T-helper 2 cell (primary cell): ENCODE measurements at regions not wholly inside any gene's neighbourhood (a gene's known extent, or its start where the extent isn't known, plus 50 kb on each side); places are given as distances from the start of the nearest gene placed in this dataset.

Experiments
- DNase-seq, 5 experiments: peaks; one replicate each; pipeline versions ENCODE4 v3.0.0 to v3.0.0-alpha.2; 2012 to 2022

DNA sequence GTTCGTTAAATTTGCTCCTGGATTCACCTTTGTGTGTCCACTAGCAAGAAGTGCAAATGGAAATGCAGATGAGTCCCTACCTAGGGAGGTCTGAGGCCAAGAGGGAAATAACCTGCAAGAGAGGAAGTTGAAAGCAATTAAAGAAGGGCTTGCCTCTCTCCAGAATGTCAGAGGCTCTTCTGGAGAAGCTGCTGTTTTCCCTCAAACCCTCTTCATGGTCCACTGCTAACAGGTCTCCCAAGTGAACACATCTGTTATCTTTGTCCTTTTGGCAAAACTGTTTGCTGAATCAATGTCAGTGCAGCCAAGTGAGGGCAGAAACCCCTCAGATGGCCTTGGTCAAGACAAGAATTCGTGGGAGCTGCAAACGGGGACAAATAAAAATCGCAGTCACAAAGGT lies 177.3 kb upstream of the PLXNA2 start:
- DNase-seq: no peak

DNA sequence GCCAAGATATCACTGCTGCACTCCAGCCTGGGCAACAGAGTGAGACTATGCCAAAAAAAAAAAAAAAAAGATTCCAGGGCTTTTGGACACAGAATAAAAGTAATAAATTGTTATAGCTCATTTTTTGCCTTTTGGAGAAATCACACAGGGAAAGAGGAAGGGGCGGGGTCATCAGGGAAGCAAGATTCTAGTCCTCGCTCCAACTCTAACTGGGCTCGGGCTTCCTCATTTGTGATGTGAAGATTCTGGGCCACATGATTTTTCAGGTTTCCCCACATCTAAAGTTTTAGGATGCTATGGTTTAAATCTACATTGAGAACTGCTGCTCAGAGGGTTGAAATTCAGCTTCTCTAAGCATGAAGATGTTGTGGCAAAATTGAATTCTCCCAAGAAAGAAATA lies 179.3 kb upstream of the PLXNA2 start:
- DNase-seq: no peak

DNA sequence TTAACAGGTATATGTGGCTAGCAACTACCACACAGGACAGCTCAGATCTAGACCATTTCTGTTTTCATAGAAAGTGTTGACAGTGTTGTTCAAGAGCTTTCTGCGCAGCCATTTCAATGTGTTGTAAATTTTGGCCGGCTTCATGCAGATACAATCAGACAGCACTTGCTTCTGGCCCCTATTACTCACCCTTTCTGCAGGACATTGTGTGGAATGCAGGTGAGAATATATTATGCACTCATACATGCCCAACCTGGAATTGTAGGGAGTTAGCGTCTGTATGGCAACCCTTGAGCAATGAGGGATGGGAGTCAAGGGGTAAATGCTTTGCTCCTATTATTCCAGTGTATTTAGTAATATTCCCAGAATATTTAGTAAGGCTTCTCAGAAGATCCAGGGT lies 180.9 kb upstream of the PLXNA2 start:
- DNase-seq: no peak

DNA sequence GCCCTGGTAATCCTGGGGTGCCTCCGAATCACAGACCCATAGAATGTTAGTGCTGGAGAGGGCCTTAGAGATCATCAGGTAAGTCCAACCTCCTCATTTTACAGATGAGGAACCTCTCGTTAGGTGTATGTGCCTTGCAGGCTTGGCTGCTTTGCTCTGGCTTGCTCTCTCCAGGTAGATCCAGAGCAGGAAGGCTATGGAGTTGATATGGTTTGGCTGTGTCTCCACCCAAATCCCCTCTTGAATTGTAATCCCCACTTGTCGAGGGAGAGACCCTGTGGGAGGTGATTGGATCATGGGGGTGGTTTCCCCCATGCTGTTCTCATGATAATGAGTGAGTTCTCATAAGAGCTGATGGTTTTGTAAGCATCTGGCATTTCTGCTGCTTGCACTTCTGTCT lies 186.0 kb upstream of the PLXNA2 start:
- no peak for DNase-seq

DNA sequence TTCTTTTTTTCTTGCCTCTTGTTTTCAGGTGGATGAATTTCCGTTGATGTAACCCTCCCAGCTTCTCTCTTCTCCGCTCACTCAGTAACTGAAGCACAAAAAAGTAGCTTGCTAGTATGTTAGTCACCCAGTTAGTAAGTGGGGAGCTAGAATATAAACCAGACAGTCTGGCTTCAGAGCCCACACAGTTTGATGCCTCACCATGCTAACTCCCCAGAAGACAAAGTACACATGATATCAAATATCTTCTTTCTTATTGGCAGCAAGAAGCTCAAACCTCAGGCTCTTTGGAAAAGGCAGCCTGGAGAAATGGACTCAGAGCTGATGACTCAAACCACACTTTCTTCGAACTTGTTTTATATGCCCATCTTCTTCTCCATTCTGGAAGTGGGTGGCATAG lies 187.5 kb upstream of the PLXNA2 start:
- no peak for DNase-seq

DNA sequence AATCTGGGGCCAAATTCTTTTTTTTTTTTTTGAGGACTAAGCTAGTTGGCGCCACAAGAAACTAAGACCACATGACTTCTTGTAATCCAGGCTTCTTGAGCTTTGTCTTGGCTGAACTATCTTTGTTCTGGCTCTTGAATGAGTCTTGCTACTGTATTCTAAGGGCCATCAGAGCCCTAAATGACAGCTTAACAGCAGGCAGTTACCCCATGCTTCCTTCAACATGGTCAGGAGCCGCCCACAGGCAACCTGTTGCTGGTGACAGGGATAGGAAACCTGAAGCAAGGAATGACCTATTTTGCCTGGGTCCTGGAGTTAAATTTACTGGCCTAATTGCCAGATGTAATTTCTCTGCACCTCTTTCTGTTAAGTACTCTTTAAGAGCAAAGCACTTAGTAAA lies 188.2 kb upstream of the PLXNA2 start:
- DNase-seq: no peak

DNA sequence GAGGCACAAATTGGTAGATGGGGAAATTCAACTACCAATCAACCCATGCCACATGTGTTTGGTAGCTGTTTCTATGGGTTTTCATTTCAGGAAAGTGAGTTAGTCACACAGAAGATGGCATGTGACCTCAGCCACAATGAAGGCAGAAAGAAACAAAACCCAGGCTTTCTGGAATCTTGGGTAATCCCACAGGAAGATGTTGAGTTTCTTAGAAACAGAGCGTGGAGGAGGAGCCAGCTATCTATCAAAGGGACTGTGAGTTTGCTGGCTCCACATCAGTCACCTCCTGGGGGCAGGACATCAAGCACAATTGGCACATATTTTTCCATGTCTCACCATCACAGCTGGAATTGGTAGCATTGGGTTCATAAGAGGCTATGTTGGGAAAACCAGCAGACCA lies 188.9 kb upstream of the PLXNA2 start:
- DNase-seq: no peak

DNA sequence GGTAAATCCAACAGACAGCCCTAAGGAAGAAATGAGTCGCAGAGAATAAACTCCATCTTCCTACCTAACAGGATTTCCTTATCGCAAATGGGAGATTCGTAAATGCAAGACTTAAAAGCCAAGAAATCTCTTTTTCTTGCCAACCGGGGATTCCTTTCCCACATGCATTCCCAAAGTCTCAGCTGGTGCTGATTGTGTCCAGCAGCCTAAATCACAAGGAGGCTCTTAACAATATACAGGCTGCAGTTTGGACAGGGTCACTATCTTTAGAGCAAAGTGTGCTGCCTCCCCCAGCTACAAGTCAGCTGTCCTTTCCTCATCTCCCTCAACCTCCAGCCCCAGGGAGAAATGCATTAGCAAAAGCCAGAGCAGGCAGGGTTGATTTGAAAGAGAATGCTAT lies 189.8 kb upstream of the PLXNA2 start:
- DNase-seq: no peak

DNA sequence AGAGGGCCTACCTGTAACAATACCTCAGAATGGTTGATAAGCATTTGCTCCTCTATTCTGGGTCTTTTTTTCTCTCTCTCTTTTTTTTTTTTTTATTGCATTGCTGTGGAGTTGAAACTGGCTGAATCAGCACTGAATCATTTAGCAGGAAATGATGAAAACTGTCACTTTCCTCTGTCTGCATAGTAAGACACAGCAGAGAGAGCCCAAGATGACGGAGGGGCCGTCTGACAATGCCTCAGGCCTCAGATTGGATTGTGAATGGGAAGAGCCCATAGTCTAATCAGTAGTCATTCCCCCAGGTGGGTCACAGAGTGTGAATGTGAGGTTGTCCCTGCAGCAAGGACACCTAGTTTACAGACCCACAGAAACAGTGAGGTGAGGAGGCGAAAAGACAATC lies 193.2 kb upstream of the PLXNA2 start:
- no peak for DNase-seq

DNA sequence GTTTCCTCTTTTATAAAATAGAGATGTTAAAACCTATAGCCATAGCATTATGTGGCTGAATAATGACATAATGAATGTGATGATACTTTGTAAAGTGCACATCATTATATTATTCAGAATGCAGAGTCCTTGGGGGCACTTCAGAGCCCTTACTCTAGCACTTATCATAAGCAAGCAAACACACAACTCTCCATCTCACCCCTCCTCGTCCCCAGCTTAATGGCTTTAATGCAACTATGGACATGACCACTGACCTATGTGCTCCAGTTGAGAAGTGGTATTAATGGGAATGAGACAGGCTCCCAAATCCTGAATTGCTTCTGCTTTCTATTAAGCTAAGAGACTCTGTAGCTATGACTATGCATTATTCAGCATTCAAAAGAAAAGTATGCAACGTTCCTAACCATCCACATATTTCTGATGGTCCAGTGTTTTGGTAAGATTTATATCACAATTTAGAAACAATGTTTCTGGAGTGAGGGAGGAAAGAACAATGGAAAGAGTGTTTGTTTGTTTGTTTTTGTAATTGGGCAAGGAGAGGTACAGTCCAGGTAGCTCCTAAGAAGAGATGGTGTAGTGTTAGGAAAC lies 194.0 kb upstream of the PLXNA2 start:
- no peak for DNase-seq

DNA sequence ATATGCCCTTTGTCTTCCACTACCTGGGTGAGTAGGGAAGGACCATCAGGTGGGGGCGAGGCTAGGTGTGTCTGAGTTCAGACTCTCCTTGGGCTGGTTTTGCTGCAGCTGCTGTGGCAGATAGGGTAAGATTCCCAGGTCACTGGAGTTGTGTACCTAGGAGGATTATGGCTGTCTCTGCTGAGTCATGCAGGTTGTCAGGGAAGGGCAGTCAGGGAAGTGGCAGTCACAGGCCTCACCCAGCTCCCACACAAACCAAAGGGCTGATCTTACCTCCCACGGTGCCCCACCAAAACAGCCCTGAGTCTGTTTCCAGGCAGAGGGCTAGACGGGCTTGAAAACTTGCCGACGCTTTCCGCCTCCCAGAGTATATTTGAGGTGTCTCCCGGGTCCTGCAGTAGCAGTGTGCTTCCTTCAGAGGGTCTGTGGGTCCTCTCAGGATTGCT lies 201.6 kb upstream of the PLXNA2 start:
- DNase-seq: no peak

DNA sequence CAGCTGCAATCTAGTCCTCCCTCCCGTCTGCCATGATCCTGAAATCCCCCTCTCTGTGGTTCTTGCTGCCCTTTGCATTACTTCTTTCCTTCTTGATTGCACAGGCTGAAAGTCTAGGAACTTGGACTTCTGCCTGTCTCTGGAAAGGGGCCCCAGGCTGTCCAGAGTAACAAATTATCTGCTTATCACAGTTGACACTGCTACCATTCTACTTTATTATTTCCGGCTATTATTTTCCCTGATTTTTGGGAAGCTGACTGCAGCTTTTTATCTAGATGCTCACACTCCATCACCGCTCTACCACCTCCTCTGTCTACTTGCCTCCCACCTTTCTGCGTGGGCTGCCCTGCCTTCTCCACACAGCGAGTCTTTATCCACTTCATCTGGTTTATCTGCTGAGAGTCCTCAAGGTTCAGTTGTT lies 202.1 kb upstream of the PLXNA2 start:
- DNase-seq: no peak

DNA sequence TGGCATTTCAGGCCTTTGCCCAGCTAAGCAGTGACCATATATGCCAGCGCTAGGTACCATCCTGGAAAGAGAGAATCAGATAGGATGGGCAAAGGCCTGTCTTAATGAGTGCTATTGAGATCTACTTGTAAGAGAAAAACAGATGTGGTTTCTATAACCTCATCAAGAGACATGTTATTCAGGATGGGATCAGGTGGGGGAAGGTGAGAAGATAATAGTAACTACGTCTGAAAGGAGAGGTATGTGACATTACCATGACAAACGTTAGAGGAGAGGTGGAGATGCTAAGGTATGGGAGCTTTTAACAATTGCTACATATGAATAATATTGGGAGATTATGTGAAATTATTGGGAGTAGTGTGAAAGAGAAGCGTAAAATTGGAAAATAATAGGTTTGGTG lies 204.2 kb upstream of the PLXNA2 start:
- DNase-seq: no peak

DNA sequence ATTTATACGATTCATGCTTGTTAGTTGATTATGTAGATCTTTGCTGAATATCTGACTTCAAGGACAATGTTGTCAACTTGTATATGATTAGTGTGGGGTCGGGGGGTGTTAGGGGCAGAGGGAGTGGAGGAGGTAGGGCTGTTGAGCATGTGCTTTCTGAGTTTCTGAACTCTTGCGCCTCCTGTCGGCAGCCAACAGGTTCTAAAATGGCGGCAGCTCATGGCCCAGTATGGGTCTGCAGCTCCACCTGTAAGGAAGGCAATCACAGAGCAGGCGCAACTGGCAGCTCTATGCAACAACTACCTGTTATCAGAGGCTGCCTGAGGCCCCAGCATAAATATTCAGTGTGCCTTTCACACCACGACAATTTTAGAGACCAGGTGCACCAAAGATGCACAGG lies 205.8 kb upstream of the PLXNA2 start:
- no peak for DNase-seq

DNA sequence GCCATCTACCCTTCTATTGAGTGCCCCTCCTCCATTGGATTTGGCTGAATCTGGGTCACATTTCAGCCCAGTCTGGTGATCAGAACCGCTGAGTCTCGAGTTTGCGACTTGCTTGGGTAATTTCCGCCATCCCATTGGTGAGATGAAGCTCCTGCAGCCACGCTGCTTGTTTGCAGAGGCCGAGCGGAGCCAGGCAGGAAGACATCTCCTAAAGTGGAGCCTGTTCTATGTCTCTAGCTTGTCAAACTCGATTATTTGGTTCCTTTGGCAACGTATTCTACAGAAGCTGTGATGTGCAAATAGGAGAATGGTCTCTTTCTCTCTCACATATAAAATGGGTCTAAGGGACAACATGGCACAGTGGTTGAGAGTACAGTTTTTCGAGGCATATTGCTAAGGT lies 206.8 kb upstream of the PLXNA2 start:
- DNase-seq: no peak

DNA sequence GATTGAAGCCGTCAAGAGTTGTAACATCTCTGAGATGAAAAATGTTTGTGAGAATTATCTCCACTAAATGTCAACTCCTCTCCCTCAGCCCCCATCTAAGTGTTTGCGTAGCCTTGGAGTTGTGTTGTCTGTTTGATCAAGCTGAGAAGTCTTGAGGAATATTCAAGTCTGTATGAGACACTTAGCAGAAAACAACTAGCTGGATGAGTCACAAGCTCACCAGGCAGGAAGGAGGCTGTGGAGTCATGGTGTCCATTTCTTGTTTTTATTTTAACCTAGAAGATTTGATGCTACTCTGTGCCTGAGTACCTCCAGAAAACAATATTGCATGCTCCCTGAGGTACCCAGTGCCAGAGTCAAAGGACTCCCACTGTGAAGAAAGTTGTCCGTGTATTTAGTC lies 211.6 kb upstream of the PLXNA2 start:
- no peak for DNase-seq

DNA sequence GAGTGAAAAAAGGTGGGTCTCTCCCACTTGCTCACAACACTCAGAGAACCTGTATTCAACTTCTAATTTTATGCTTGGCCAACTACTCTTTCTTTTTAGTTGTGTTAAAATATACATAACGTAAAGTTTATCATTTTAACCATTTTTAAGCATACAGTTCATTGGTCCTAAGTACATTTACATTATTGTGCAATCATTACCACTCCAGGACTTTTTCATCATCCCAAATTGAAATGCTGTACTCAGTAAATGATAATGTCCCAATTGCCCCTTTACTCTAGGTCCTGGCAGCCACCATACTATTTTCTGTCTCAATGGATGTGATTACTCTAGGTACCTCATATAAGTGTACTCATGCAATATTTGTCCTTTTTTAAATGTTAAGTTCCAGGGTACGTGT lies 212.3 kb upstream of the PLXNA2 start:
- no peak for DNase-seq

DNA sequence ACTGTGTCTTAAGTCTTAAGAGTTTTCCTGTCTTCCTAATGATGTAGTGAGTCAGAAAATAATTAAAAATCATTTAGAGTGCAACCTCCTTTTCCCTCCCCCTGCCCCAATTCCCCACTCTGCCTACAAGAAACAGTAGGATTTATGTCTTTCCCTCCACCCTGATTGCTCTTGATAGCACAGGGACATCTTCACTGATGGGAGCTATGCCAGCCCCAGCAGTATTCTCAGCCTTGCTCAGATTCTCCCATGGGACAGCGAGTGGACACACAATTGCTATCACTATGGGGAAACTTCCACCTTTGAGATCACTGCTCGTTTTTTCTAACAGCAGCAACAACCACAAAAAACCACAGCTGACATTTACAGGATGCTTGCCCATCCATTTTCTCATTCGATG lies 216.6 kb upstream of the PLXNA2 start:
- no peak for DNase-seq

DNA sequence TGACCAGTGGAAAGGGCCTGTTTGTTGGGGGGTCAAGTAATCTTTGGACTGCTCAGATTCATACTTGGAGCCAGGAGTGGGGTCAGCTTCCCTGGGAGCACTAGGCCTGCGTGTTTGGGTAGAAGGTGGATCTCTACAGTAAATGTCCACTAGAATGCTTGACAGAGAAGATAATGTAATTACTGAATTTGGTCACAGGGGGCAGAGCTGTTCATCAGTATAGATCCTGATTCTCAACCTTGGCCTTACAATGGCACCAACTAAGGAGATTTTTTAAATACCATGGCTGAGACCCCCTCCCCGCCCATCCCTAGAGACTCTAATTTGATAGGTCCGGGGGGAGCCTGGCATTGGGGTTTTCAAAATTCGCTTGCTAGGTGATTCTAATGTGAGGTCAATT lies 217.5 kb upstream of the PLXNA2 start:
- DNase-seq: no peak

DNA sequence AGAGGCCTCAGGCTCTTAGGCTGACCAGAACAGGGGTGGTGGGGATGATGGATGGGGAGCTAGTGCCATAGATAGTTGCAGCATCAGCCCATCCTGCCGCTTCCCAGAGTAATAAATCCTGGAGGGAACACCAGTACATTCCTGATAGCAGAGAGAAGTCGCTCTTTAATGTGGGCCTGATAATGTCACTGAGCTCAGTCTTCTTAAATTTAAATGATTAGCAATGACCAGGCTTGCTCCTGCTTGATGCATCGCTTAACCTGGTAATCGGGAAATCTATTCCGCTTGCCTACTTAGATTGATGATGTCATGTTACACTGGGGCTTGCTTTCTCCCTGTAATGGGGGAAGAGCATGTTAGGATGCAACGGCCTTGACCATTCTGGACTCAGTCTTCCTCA lies 218.6 kb upstream of the PLXNA2 start:
- DNase-seq: no peak

DNA sequence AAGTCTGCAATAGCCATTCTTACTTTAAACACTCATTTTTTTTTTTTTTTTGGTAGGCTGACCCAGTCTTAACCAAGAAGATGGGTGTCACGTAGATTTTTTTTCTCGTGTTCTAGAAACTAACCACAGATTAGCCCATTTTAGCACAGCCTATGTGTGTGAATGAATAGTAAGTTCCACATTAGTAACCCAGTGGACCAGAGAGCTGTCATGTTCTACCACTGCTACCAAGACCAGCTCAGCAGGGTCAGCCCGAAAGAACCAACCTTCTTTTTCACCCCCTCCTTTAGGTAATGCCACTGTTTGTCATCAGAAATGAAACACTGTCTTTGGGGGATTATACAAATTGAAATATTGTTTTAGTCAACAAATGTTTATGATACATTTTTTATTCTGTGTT lies 221.1 kb upstream of the PLXNA2 start:
- DNase-seq: no peak

DNA sequence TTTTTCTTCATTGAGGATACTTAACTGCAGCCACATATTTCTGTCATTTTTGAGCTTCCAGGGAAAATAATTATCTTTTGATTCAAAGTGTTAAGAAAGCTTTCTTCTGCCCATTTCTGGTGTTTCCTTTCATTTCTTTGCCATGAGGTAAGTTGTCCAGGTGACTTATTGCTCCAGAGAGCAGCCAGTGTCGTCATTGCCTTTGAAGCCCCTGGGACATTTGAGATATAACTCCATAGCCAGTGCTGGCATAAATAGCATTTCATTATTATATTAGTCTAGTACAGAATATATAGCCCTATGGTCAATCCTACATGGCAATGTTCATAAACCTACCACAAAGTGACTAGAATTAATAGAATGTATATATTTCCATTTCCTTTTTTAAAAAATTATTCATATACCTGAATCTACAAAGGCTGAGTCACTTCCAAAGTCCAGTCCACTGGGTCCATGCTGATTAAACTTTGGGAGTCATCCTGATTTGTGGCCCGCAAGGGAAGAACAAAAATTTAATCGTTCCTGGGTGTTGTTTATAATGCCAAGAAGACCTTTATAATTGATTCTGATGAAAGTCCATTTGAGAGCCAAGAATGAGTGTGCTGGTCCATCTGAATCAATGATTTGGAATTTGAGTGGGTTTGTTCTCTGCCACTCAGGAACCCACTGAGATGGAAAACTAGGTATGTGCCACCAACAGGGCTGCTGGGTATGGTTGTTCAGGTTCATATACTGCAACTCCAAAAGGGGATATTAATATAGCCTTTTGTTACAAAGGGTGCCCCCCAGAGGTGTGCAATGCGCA lies 221.8 kb upstream of the PLXNA2 start:
- no peak for DNase-seq

DNA sequence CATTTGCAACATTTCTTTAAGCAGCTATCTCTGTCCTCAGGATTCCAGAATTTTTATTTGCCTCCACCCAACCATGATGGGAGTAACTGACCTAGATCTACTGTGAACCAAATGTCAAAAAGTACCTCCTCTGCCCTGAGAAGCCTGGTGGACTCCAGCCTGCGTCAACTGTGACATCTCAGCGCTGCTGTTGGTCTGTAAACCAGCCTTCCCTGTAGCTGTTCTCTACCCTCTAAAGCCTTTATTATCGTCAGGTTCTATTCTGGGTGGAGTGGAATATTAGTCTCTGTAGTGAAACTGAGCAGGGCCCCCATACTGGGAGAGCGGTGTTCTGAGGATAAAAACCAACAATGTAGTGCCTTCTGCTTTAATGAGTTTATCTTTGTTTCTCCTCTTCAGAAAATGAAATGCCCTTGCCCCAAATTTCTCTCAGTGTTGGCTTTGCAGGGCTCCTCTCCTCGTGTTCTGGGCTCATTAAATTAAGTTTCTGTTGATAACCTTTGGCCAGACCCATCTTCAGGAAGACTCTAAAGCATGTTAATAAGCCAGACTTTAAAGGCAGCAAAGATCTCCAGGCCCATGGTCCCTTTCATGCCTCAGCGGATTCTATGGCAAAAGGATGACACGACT lies 223.1 kb upstream of the PLXNA2 start:
- DNase-seq: no peak

DNA sequence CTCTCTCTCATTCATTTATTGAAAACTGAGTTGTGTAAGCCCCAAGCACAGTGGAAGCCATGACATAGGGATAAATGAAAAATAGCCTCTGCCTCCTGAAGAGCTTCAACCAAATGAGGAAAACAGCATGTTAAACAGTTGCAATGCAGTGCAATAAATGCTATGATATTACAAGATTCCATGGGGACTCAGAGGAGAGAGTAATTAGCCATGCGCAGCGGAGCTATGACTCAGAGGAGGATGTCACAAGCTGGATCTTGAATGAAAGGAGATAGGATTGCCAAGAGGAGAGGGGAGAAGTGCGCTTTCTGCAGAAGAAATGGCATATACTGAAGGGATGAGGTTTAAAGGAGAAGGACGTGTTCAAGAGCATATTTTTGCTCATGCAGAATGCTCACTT lies 231.3 kb upstream of the PLXNA2 start:
- no peak for DNase-seq
